ENCODE measurements at regions not wholly inside any gene's neighbourhood (a gene's known extent, or its start where the extent isn't known, plus 50 kb on each side); places are given as distances from the start of the nearest gene placed in this dataset.

DNA sequence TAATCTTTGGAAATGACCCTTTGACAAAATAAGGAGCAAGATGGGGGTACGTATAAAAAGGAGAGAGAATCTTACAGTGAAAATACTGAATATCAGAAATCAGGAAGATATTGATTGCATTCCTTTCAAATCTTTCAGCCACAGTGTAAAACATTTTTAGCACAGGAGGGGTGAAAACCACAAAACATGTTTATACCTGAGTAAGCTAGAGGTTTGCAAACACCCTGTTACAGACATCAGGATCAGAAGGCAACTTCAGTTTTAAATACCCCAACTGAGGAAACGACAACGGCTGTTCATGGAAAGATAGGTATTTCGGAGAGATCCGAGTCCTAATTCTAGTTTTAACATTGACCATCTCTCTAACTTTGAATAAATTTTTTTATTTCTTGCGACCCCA, 69.1 kb upstream of the ITGB1 start:
- H3K9me3 ChIP-seq (replicated peaks in 1 of 3), result no peaks in the 10 kb centered on the region
- peaks cover 0 to 26% of the 10 kb centered on the region in 2 donors for H3K4me1 ChIP-seq (replicated peaks in 1 of 2)
- intact Hi-C loops (cut with DNase I), result no loop called here
- H3K4me3 ChIP-seq, result no peak overlapping the region
- 93 to 97% (median 94%) methylated on average over 6 of the region's 6 CpGs for WGBS, 4 donors
- peak overlapping the region in 1 of 5 donors; percentile 73 for H3K27ac ChIP-seq
- H3K27me3 ChIP-seq, result no peaks in the 10 kb centered on the region
- DNase-seq, result no peak
- TF ChIP-seq POLR2A (IDR thresholded peaks at IDR 0.05), result no peak
- TF ChIP-seq, protein P1, sequence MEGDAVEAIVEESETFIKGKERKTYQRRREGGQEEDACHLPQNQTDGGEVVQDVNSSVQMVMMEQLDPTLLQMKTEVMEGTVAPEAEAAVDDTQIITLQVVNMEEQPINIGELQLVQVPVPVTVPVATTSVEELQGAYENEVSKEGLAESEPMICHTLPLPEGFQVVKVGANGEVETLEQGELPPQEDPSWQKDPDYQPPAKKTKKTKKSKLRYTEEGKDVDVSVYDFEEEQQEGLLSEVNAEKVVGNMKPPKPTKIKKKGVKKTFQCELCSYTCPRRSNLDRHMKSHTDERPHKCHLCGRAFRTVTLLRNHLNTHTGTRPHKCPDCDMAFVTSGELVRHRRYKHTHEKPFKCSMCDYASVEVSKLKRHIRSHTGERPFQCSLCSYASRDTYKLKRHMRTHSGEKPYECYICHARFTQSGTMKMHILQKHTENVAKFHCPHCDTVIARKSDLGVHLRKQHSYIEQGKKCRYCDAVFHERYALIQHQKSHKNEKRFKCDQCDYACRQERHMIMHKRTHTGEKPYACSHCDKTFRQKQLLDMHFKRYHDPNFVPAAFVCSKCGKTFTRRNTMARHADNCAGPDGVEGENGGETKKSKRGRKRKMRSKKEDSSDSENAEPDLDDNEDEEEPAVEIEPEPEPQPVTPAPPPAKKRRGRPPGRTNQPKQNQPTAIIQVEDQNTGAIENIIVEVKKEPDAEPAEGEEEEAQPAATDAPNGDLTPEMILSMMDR (IDR thresholded peaks at IDR 0.05), result no peak
- H3K36me3 ChIP-seq (replicated peaks in 1 of 2), result no peaks in the 10 kb centered on the region

DNA sequence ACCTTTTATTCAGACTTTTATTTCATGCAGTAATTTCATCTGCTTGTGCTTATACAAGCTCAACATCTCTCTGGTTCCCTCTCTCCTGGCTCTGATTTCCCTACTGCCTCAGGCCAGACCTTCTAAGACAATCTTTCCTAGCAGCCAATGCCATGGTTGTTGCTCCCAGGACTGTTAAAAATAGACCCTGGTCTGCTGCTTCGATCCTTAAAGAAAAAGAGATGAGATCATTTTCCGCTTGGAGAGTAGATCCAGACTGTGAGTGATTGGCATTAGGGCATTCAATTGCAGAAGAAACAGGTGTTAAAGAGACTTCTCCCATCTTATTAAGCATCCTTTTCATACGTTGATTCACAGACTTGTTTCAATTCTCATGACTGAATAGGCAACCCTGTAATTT, 68.4 kb upstream of the ITGB1 start:
- TF ChIP-seq, protein P1 (IDR thresholded peaks at IDR 0.05), result no peak
- TF ChIP-seq POLR2A (IDR thresholded peaks at IDR 0.05), result no peak
- no peaks in the 10 kb centered on the region for H3K9me3 ChIP-seq (replicated peaks in 1 of 3)
- H3K36me3 ChIP-seq (replicated peaks in 1 of 2), result no peaks in the 10 kb centered on the region
- no peak overlapping the region for H3K4me3 ChIP-seq
- peak overlapping the region in 1 of 5 donors; percentile 73 for H3K27ac ChIP-seq
- DNase-seq, result no peak
- intact Hi-C loops (cut with DNase I), result no loop called here
- no peaks in the 10 kb centered on the region for H3K27me3 ChIP-seq
- 57 to 63% (median 59%) methylated on average over 3 of the region's 3 CpGs for WGBS, 4 donors
- peaks cover 0 to 20% of the 10 kb centered on the region in 2 donors for H3K4me1 ChIP-seq (replicated peaks in 1 of 2)

DNA sequence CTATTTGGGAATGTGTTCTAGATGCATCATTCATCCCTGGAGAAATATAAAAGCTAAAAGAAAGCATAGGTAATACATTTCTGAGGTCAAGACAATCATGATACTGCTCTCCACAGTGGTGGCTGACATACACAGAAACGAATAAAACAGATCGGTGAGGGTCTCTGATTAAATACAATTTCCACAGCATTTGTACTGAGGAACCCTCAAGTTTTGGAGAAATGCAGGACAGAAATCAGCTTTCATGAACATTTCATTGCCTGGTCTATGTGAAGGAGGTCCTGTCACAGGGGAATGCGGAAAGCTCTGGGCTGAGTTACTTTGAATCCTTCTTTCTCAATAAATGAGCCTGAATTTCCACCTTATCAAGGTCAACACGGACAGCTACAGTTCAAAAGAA, 67.9 kb upstream of the ITGB1 start:
- H3K9me3 ChIP-seq (replicated peaks in 1 of 3), result no peaks in the 10 kb centered on the region
- peak in 1 of 7 donors; percentile 40 for DNase-seq
- H3K27ac ChIP-seq, result no peak overlapping the region
- H3K4me3 ChIP-seq, result no peak overlapping the region
- intact Hi-C loops (cut with DNase I), result no loop called here
- no peaks in the 10 kb centered on the region for H3K36me3 ChIP-seq (replicated peaks in 1 of 2)
- H3K4me1 ChIP-seq (replicated peaks in 1 of 2), result peaks cover 0 to 17% of the 10 kb centered on the region in 2 donors
- no peaks in the 10 kb centered on the region for H3K27me3 ChIP-seq
- TF ChIP-seq POLR2A (IDR thresholded peaks at IDR 0.05), result no peak
- TF ChIP-seq, protein P1 (IDR thresholded peaks at IDR 0.05), result no peak
- WGBS, 4 donors, result 72 to 82% (median 80%) methylated on average over 4 of the region's 4 CpGs

DNA sequence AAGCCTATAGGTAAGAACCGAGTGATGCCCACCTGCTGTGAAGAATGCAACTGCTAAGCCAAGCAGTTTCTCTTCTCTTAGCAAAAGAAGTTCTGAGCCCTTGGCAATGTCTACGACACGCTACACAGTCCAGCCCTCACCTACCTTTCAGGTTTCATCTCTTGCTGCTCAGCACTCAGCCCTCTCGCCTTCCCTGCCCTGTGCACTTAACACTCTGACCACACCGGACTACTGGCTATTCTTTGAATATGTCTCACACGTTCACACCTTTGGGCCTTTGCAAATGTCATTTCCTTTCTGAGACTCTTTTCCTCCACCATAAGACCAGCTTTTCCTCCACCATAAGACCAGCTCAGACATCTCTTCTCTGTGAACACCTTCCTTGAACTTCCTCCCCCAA, 67.0 kb upstream of the ITGB1 start:
- no peak overlapping the region for H3K27ac ChIP-seq
- H3K4me1 ChIP-seq (replicated peaks in 1 of 2), result peaks cover 0 to 15% of the 10 kb centered on the region in 2 donors
- no peaks in the 10 kb centered on the region for H3K27me3 ChIP-seq
- no peaks in the 10 kb centered on the region for H3K36me3 ChIP-seq (replicated peaks in 1 of 2)
- no peak overlapping the region for H3K4me3 ChIP-seq
- TF ChIP-seq, protein P1 (IDR thresholded peaks at IDR 0.05), result no peak
- TF ChIP-seq POLR2A (IDR thresholded peaks at IDR 0.05), result no peak
- no peaks in the 10 kb centered on the region for H3K9me3 ChIP-seq (replicated peaks in 1 of 3)
- intact Hi-C loops (cut with DNase I), result no loop called here
- no peak for DNase-seq
- WGBS, 4 donors, result 76 to 87% (median 79%) methylated on average over 6 of the region's 6 CpGs

All from adrenal gland (tissue), 9 donors.